Endothelial cell of umbilical vein (primary cell): ENCODE measurements at regions not wholly inside any gene's neighbourhood (a gene's known extent, or its start where the extent isn't known, plus 50 kb on each side); places are given as distances from the start of the nearest gene placed in this dataset.

Experiments
- BruUV-seq: library from RNA; stranded (reverse); fragments of 400-500 nt; replicated peaks from 2 replicates; lab custom pipeline; 2021; lab: Mats Ljungman, UMichigan
- CTCF ChIA-PET: fragments of 300-600, 350-600 bp; sonication (Branson Sonifier 250); formaldehyde crosslinking; loops from one replicate; lab custom pipeline; 2021; ENCODE audit warnings: antibody characterized with exemption, inconsistent platforms; lab: Charles Lee
- POLR2A ChIA-PET: fragments of 300-600, 350-600 bp; sonication (Branson Sonifier 250); formaldehyde crosslinking; loops from one replicate; lab custom pipeline; 2021; ENCODE audit warnings: antibody characterized with exemption, inconsistent platforms; lab: Charles Lee
- DNase-seq: peaks from one replicate; pipeline ENCODE4 v3.0.0-alpha.2; 2011; ENCODE audit warnings: low read depth, low spot score
- FAIRE-seq: peaks from 2 replicates; lab custom pipeline; 2011; peaks lifted over from hg19 to GRCh38; lab: Jason Lieb, UNC
- H2AFZ ChIP-seq: 2 replicates; pipeline ENCODE4 v1.6.0; 2012; ENCODE audit warnings: low read depth, low read length, control low read depth, inconsistent platforms
- H3K27ac ChIP-seq: 2 replicates; pipeline ENCODE4 v1.5.1; 2011; ENCODE audit warnings: low read depth, mild to moderate bottlenecking, control low read depth, low read length, moderate library complexity; ENCODE audit not compliant: insufficient read depth
- H3K27me3 ChIP-seq, 2 experiments: 2 replicates each; pipeline versions ENCODE4 v1.6.0 to v1.6.1; 2011; ENCODE audit warnings: low read length in 2 of 2, mixed read lengths in 1 of 2; ENCODE audit not compliant: control insufficient read depth in 2 of 2, insufficient read depth in 2 of 2
- H3K36me3 ChIP-seq, 2 experiments: 2 replicates in 1 of 2; 3 replicates in 1 of 2; pipeline ENCODE4 v1.5.1; 2011; ENCODE audit warnings: low read length in 2 of 2, mild to moderate bottlenecking in 1 of 2, moderate library complexity in 1 of 2; ENCODE audit not compliant: control insufficient read depth in 2 of 2, insufficient read depth in 2 of 2; ENCODE audit errors: extremely low read depth in 1 of 2
- H3K4me1 ChIP-seq: 3 replicates; pipeline ENCODE4 v1.5.1; 2011; ENCODE audit warnings: mild to moderate bottlenecking, low read length; ENCODE audit not compliant: control insufficient read depth, insufficient read depth; ENCODE audit errors: extremely low read depth
- H3K4me2 ChIP-seq: 2 replicates; pipeline ENCODE4 v1.6.1; 2011; ENCODE audit warnings: low read length, control low read depth, mixed read lengths; ENCODE audit not compliant: insufficient read depth
- H3K4me3 ChIP-seq, 3 experiments: fragments of 200-600 bp in 1 of 3; sonication (generic), shearing (Covaris generic) in 1 of 3; replicated peaks in 1 of 3; 2 replicates each; pipeline ENCODE4 v1.5.1; 2011 to 2016; ENCODE audit warnings: control low read depth in 3 of 3, low read length in 3 of 3, mild to moderate bottlenecking in 2 of 3, inconsistent platforms in 1 of 3, low read depth in 1 of 3, moderate library complexity in 1 of 3; ENCODE audit not compliant: insufficient read depth in 1 of 3
- H3K79me2 ChIP-seq: 2 replicates; pipeline ENCODE4 v1.6.0; 2012; ENCODE audit warnings: low read length, inconsistent platforms; ENCODE audit not compliant: control insufficient read depth, insufficient read depth
- H3K9ac ChIP-seq: replicated peaks from 2 replicates; pipeline ENCODE3; 2011; ENCODE audit warnings: low read length, control low read depth; ENCODE audit not compliant: insufficient read depth; ENCODE audit errors: extremely low read depth
- H3K9me1 ChIP-seq: replicated peaks from 3 replicates; pipeline ENCODE4 v1.6.0; 2011; ENCODE audit warnings: mild to moderate bottlenecking, low read length; ENCODE audit not compliant: control insufficient read depth, insufficient read depth; ENCODE audit errors: extremely low read depth
- H3K9me3 ChIP-seq: replicated peaks from 2 replicates; pipeline ENCODE4 v1.5.1; 2012; ENCODE audit warnings: low read length, inconsistent platforms; ENCODE audit not compliant: control insufficient read depth, insufficient read depth
- H4K20me1 ChIP-seq: replicated peaks from 2 replicates; pipeline ENCODE3; 2011; ENCODE audit warnings: mild to moderate bottlenecking, low read length; ENCODE audit not compliant: control insufficient read depth, insufficient read depth; ENCODE audit errors: extremely low read depth
- CTCF ChIP-seq, 2 donors: IDR thresholded peaks; 1 replicate in 1 of 2; 2 replicates in 1 of 2; pipeline ENCODE4 v1.5.1; 2011; ENCODE audit warnings: low read length in 2 of 2, mild to moderate bottlenecking in 2 of 2, moderate library complexity in 2 of 2, control low read depth in 1 of 2, inconsistent platforms in 1 of 2, low read depth in 1 of 2; ENCODE audit not compliant: insufficient read depth in 1 of 2; ENCODE audit errors: extremely low read depth in 1 of 2
- EZH2 ChIP-seq: IDR thresholded peaks from 2 replicates; pipeline ENCODE4 v1.6.1; 2012; ENCODE audit warnings: borderline replicate concordance, low read depth, mild to moderate bottlenecking, moderate library complexity, low read length, inconsistent platforms; ENCODE audit not compliant: severe bottlenecking
- FOS ChIP-seq: IDR thresholded peaks from 2 replicates; pipeline ENCODE4 v1.6.1; 2011; ENCODE audit warnings: mild to moderate bottlenecking, low read length, moderate library complexity, borderline replicate concordance; ENCODE audit not compliant: insufficient read depth
- GATA2 ChIP-seq: IDR thresholded peaks from 2 replicates; pipeline ENCODE4 v1.7.0; 2011; ENCODE audit warnings: low read depth, mild to moderate bottlenecking, moderate library complexity, mixed read lengths, low read length; ENCODE audit not compliant: insufficient read length, insufficient read depth
- JUN ChIP-seq: IDR thresholded peaks from 2 replicates; pipeline ENCODE4 v1.6.1; 2011; ENCODE audit warnings: borderline replicate concordance, low read depth; ENCODE audit not compliant: insufficient read length, insufficient read depth
- MAX ChIP-seq: IDR thresholded peaks from 2 replicates; pipeline ENCODE4 v1.6.1; 2011; ENCODE audit not compliant: insufficient read depth, insufficient read length
- MYC ChIP-seq: IDR thresholded peaks from one replicate; pipeline ENCODE4 v1.6.1; 2011; ENCODE audit warnings: mild to moderate bottlenecking, low read depth, low read length
- POLR2A ChIP-seq: IDR thresholded peaks from 2 replicates; pipeline ENCODE4 v1.6.1; 2012; ENCODE audit warnings: low read depth, mild to moderate bottlenecking, control low read depth, low read length
- POLR2AphosphoS5 ChIP-seq: IDR thresholded peaks from 2 replicates; pipeline ENCODE4 v1.6.1; 2012; ENCODE audit warnings: low read depth, mild to moderate bottlenecking, control low read depth, low read length, moderate library complexity; ENCODE audit not compliant: insufficient read depth
- dilution Hi-C: fragments of 300-500 bp; cut with MboI; formaldehyde crosslinking; loops from one replicate; pipeline ENCODE4 v1.15.0; 2019; ENCODE audit warnings: low sequenced_read_pairs; ENCODE audit not compliant: extremely low pct_ligation_motif_present
- intact Hi-C: fragments of 100-400 bp; cut with micrococcal nuclease; formaldehyde crosslinking; loops from one replicate; pipeline ENCODE4 v1.10.0; 2022

GRCh38 chr2:208781166-208781565 lies 374.6 kb downstream of the PTH2R start:
- DNase-seq (no peak), FAIRE-seq (no peak)
- no peak overlapping the region for H3K4me3 ChIP-seq
- H3K27ac ChIP-seq: no peak overlapping the region
- ChIA-PET POLR2A (no interaction called here), CTCF (no interaction called here)
- intact Hi-C loops (no loop called here), dilution Hi-C loops (no loop called here)
- no peaks in the 10 kb centered on the region for H4K20me1 ChIP-seq
- no peaks in the 10 kb centered on the region for H3K79me2 ChIP-seq
- H3K9ac ChIP-seq: no peak overlapping the region
- H3K4me1 ChIP-seq: no peaks in the 10 kb centered on the region
- TF ChIP-seq MAX (no peak), CTCF (IDR thresholded peaks at IDR 0.05; ENCODE audit: extremely low read depth in 1 of 2, insufficient read depth in 1 of 2, low read depth in 1 of 2, low read length in 2 of 2) (no peak), POLR2AphosphoS5 (no peak), MYC (no peak), POLR2A (no peak), EZH2 (no peak), GATA2 (no peak), JUN (no peak), FOS (no peak)
- no peaks in the 10 kb centered on the region for H3K9me1 ChIP-seq
- no peaks in the 10 kb centered on the region for H3K27me3 ChIP-seq
- no peak overlapping the region for H2AFZ ChIP-seq
- no peaks in the 10 kb centered on the region for H3K9me3 ChIP-seq
- BruUV-seq: no TSS peak
- no peak overlapping the region for H3K4me2 ChIP-seq
- H3K36me3 ChIP-seq: no peaks in the 10 kb centered on the region
